Heart left ventricle (tissue), 16 donors: ENCODE measurements at regions not wholly inside any gene's neighbourhood (a gene's known extent, or its start where the extent isn't known, plus 50 kb on each side); places are given as distances from the start of the nearest gene placed in this dataset.
A peak's percentile ranks its signal among the peaks of the same experiment; 100 is the strongest.

Source experiments
- ATAC-seq, 4 donors: fragments of 200-7000 bp; cut with Tn5 transposase; one replicate each; pipeline ENCODE4 v1.9.1; 2020 to 2022; ENCODE audit warnings: moderate library complexity in 4 of 4, mild to moderate bottlenecking in 3 of 4, moderate number of reproducible peaks in 1 of 4
- DNase-seq, 5 donors: peaks; one replicate each; pipeline ENCODE4 v3.0.0-alpha.2; 2020
- H3K27ac ChIP-seq, 12 donors: fragments of 200-600 bp; sonication (generic) in 4 of 12; one replicate each; pipeline versions ENCODE4 v1.5.0 to v1.8.0; 2016 to 2022; ENCODE audit warnings: mild to moderate bottlenecking in 2 of 12
- H3K27me3 ChIP-seq, 9 donors: fragments of 200-600 bp; sonication (generic) in 2 of 9; one replicate each; pipeline versions ENCODE4 v1.5.1 to v1.8.0; 2016 to 2022; ENCODE audit warnings: mild to moderate bottlenecking in 3 of 9
- H3K36me3 ChIP-seq, 9 donors: fragments of 200-600 bp; sonication (generic) in 2 of 9; one replicate each; pipeline versions ENCODE4 v1.5.0 to v1.8.0; 2018 to 2022; ENCODE audit warnings: mild to moderate bottlenecking in 2 of 9
- H3K4me1 ChIP-seq, 12 donors: fragments of 200-600 bp; sonication (generic) in 4 of 12; one replicate each; pipeline versions ENCODE4 v1.5.0 to v1.8.0; 2016 to 2022; ENCODE audit warnings: mild to moderate bottlenecking in 3 of 12
- H3K4me3 ChIP-seq, 12 donors: fragments of 200-600 bp; sonication (generic) in 4 of 12; one replicate each; pipeline versions ENCODE4 v1.5.0 to v1.8.0; 2017 to 2022; ENCODE audit warnings: mild to moderate bottlenecking in 9 of 12, moderate library complexity in 4 of 12
- H3K9me3 ChIP-seq, 12 donors: fragments of 200-600 bp; sonication (generic) in 4 of 12; one replicate each; pipeline versions ENCODE4 v1.5.0 to v1.8.0; 2016 to 2022; ENCODE audit warnings: mild to moderate bottlenecking in 1 of 12
- CTCF ChIP-seq, 12 donors: fragments of 200-600 bp; sonication (generic) in 4 of 12; IDR thresholded peaks; one replicate each; pipeline versions ENCODE4 v1.5.0 to v1.8.0; 2018 to 2022; ENCODE audit warnings: antibody characterized with exemption in 12 of 12, mild to moderate bottlenecking in 5 of 12
- POLR2A ChIP-seq, 2 donors: fragments of 450-650 bp; IDR thresholded peaks; one replicate each; pipeline ENCODE4 v1.6.1; 2017; ENCODE audit warnings: antibody characterized with exemption in 2 of 2, mild to moderate bottlenecking in 2 of 2, moderate library complexity in 2 of 2
- WGBS, 4 donors: extraction: QIAGEN DNeasy Blood & Tissue Kit in 2 of 4; methylation state at CpG; one replicate each; pipeline versions ENCODE4 v1.1.5 to v1.1.7; 2013 to 2018; 5-methylcytosine and 5-hydroxymethylcytosine counted together
- intact Hi-C, 10 donors: fragments of 100-400 bp; cut with DNase I; formaldehyde crosslinking; loops; one replicate each; pipeline versions ENCODE4 v1.11.1 to v1.14.2; 2022
- donor health status: ischemic (EF 13 %, LVEDD 7.1; RV severe dilation, severe dysfunction).
- donor health status: healthy with polysubstance abuse.
- donor health status: DM: no; HTN: yes; CAD: no.
- donor health status: DM: no; HTN: no; CAD: no.
- donor health status: ischemic (EF 25% LVEDD 6.9; RV normal size, moderate dysfunction).
- donor health status: ischemic (EF 25% LVEDD 5.7; RV mildly dilated, moderate dysfunction).
- donor health status: healthy.
- donor health status: DM: yes; HTN: yes; CAD: no.
- donor health status: ischemic (EF 35%, LVEDD 5.7; RV mildly dilated, moderate dysfunction).
- donor health status: nonischemic (EF 11% LVEDD 7.7; RV severe dilation, severe dysfunction).
- donor health status: DM: yes; HTN: yes; CAD: no.
- donor health status: PGD.
- donor health status: ischemic (EF 29% LVEDD 5.4; RV normal size, mild dysfunction).
- donor health status: nonischemic (EF 23%, LVEDD 6.1; RV moderate dilation, normal function).

- H3K9me3 ChIP-seq = peaks cover 0 to 30% (median 3%) of the 10 kb centered on the region in 12 donors
- no peaks in the 10 kb centered on the region for H3K27me3 ChIP-seq
- H3K27ac ChIP-seq = no peak overlapping the region
- H3K4me1 ChIP-seq = no peaks in the 10 kb centered on the region
- TF ChIP-seq CTCF (IDR thresholded peaks at IDR 0.05) (no peak), POLR2A (IDR thresholded peaks at IDR 0.05) (no peak)
- H3K36me3 ChIP-seq = no peaks in the 10 kb centered on the region
- no peak for ATAC-seq
- H3K4me3 ChIP-seq = no peak overlapping the region
- intact Hi-C loops = no loop called here
- WGBS, 4 donors = 20 to 35% (median 24%) methylated on average over 2 of the region's 2 CpGs
- no peak for DNase-seq
Observed at GRCh38 chr2:53527056-53527455, 240.5 kb upstream of the CHAC2 start.

- intact Hi-C loops = no loop called here
- Histone ChIP-seq H3K36me3 (no peaks in the 10 kb centered on the region), H3K4me1 (no peaks in the 10 kb centered on the region), H3K27ac (peak overlapping the region in 1 of 12 donors; percentile 33), H3K4me3 (no peak overlapping the region), H3K9me3 (no peaks in the 10 kb centered on the region), H3K27me3 (no peaks in the 10 kb centered on the region)
- DNase-seq = no peak
- TF ChIP-seq CTCF (IDR thresholded peaks at IDR 0.05) = no peak
- no peak for TF ChIP-seq POLR2A (IDR thresholded peaks at IDR 0.05)
- peak in 3 of 4 donors; percentile 20 to 59 (median 41) for ATAC-seq
- WGBS, 4 donors = 48 to 53% (median 51%) methylated on average over 8 to 10 of the region's 10 CpGs
Observed at GRCh38 chr2:53519918-53520841, 247.4 kb upstream of the CHAC2 start.

GRCh38 chr2:53517406-53517805 is 250.2 kb upstream of the CHAC2 start:
- Histone ChIP-seq H3K4me1 (no peaks in the 10 kb centered on the region), H3K27me3 (peaks cover 0 to 2% (median 0%) of the 10 kb centered on the region in 9 donors), H3K9me3 (no peaks in the 10 kb centered on the region), H3K36me3 (no peaks in the 10 kb centered on the region), H3K4me3 (no peak overlapping the region), H3K27ac (no peak overlapping the region)
- ATAC-seq (no peak), DNase-seq (no peak)
- intact Hi-C loops = no loop called here
- WGBS, 4 donors = 81 to 88% (median 87%) methylated on average over 7 of the region's 7 CpGs
- TF ChIP-seq CTCF (IDR thresholded peaks at IDR 0.05) (no peak), POLR2A (IDR thresholded peaks at IDR 0.05) (no peak)

GRCh38 chr2:53516650-53517049 is 251.0 kb upstream of the CHAC2 start:
- Histone ChIP-seq H3K27me3 (peaks cover 0 to 2% (median 0%) of the 10 kb centered on the region in 9 donors), H3K9me3 (no peaks in the 10 kb centered on the region), H3K27ac (no peak overlapping the region), H3K4me3 (no peak overlapping the region), H3K36me3 (no peaks in the 10 kb centered on the region), H3K4me1 (no peaks in the 10 kb centered on the region)
- TF ChIP-seq POLR2A (IDR thresholded peaks at IDR 0.05) (no peak), CTCF (IDR thresholded peaks at IDR 0.05) (no peak)
- 93 to 99% (median 98%) methylated on average over 7 of the region's 7 CpGs for WGBS, 4 donors
- intact Hi-C loops = no loop called here
- ATAC-seq (no peak), DNase-seq (no peak)
